K562 (cell line): ENCODE measurements at regions not wholly inside any gene's neighbourhood (a gene's known extent, or its start where the extent isn't known, plus 50 kb on each side); places are given as distances from the start of the nearest gene placed in this dataset.

Experiments used
- ATAC-seq: fragments of 200-7000 bp; cut with Tn5 transposase; 3 replicates; pipeline ENCODE4 v1.9.1; 2020; ENCODE audit warnings: moderate library complexity
- BruUV-seq: library from RNA; stranded (reverse); fragments of 400-500 nt; replicated peaks from 2 replicates; lab custom pipeline; 2021; lab: Mats Ljungman, UMichigan
- CTCF ChIA-PET: fragments of 300-600 bp; formaldehyde crosslinking; extraction: SDS; loops from one replicate; lab custom pipeline; 2021; ENCODE audit warnings: low intra/inter-chr PET ratio; lab: Yijun Ruan, JAX
- POLR2A ChIA-PET: fragments of 300-600, 350-650 bp; sonication (Branson Sonifier 250); formaldehyde crosslinking; extraction: SDS; loops from one replicate; lab custom pipeline; 2021; ENCODE audit warnings: antibody characterized with exemption, inconsistent platforms; lab: Yijun Ruan, JAX
- DNase-seq, 4 experiments: peaks; one replicate each; pipeline versions ENCODE4 v3.0.0 to v3.0.0-alpha.2; 2011 to 2018; ENCODE audit warnings: low spot score in 3 of 4, mixed read lengths in 3 of 4; ENCODE audit errors: extremely low read depth in 1 of 4
- FAIRE-seq: peaks from 2 replicates; lab custom pipeline; 2011; peaks lifted over from hg19 to GRCh38; lab: Jason Lieb, UNC
- H2AFZ ChIP-seq: 2 replicates; pipeline ENCODE4 v1.6.0; 2011; ENCODE audit warnings: low read depth, low read length, control low read depth, inconsistent platforms
- H3K27ac ChIP-seq: fragments of 200-600 bp; 3 replicates; pipeline ENCODE4 v1.8.0; 2011; ENCODE audit warnings: low read depth, mild to moderate bottlenecking, control low read depth, inconsistent platforms, low read length, moderate library complexity, mixed read lengths; ENCODE audit errors: extremely low read depth
- H3K27me3 ChIP-seq, 2 experiments: fragments of 300-600 bp in 1 of 2; 2 replicates in 1 of 2; 3 replicates in 1 of 2; pipeline versions ENCODE4 v1.6.0 to v1.8.0; 2011; ENCODE audit warnings: inconsistent platforms in 2 of 2, low read length in 2 of 2, mild to moderate bottlenecking in 1 of 2, mixed read lengths in 1 of 2, moderate library complexity in 1 of 2; ENCODE audit not compliant: control insufficient read depth in 2 of 2, insufficient read depth in 2 of 2
- H3K36me3 ChIP-seq: fragments of 300-600 bp; 3 replicates; pipeline ENCODE4 v1.8.0; 2011; ENCODE audit warnings: mild to moderate bottlenecking, low read length, inconsistent platforms; ENCODE audit not compliant: control insufficient read depth, insufficient read depth
- H3K4me1 ChIP-seq, 2 experiments: fragments of 200-600 bp in 1 of 2; replicated peaks in 1 of 2; 2 replicates in 1 of 2; 3 replicates in 1 of 2; pipeline versions ENCODE4 v1.5.1 to v1.8.0; 2011; ENCODE audit warnings: inconsistent platforms in 2 of 2, low read length in 2 of 2, mild to moderate bottlenecking in 1 of 2, mixed read lengths in 1 of 2, moderate library complexity in 1 of 2; ENCODE audit not compliant: control insufficient read depth in 2 of 2, insufficient read depth in 2 of 2
- H3K4me2 ChIP-seq: 2 replicates; pipeline ENCODE4 v1.6.1; 2011; ENCODE audit warnings: low read length, control low read depth, inconsistent platforms, mixed read lengths; ENCODE audit not compliant: insufficient read depth
- H3K4me3 ChIP-seq: fragments of 200-600 bp; sonication (generic), shearing (Covaris generic); 2 replicates; pipeline ENCODE4 v1.5.1; 2016; ENCODE audit warnings: control low read depth, inconsistent platforms
- H3K79me2 ChIP-seq: fragments of 200-600 bp; 3 replicates; pipeline ENCODE4 v1.8.0; 2011; ENCODE audit warnings: low read length, inconsistent platforms; ENCODE audit not compliant: control insufficient read depth, insufficient read depth
- H3K9ac ChIP-seq, 2 experiments: 2 replicates each; pipeline versions ENCODE4 v1.6.0 to v1.6.1; 2011; ENCODE audit warnings: low read depth in 2 of 2, low read length in 2 of 2, control low read depth in 1 of 2, inconsistent platforms in 1 of 2, mild to moderate bottlenecking in 1 of 2, mixed read lengths in 1 of 2; ENCODE audit not compliant: insufficient read depth in 1 of 2
- H3K9me1 ChIP-seq: one replicate; pipeline ENCODE4 v1.6.0; 2011; ENCODE audit warnings: inconsistent platforms, mild to moderate bottlenecking, low read length, moderate library complexity; ENCODE audit not compliant: control insufficient read depth, insufficient read depth
- H3K9me3 ChIP-seq: replicated peaks from 2 replicates; pipeline ENCODE4 v1.5.1; 2011; ENCODE audit warnings: low read depth, low read length, inconsistent platforms; ENCODE audit not compliant: control insufficient read depth, insufficient read depth
- H4K20me1 ChIP-seq: replicated peaks from 2 replicates; pipeline ENCODE4 v1.6.1; 2011; ENCODE audit warnings: low read length, inconsistent platforms, mixed read lengths; ENCODE audit not compliant: control insufficient read depth, insufficient read depth
- ADNP ChIP-seq: fragments of 200-800 bp; sonication (Bioruptor generic); IDR thresholded peaks from 2 replicates; pipeline ENCODE4 v1.6.1; 2016; ENCODE audit warnings: missing genetic modification characterization, missing compliant biosample characterization
- GABPA ChIP-seq: fragments of 200-800 bp; sonication (Bioruptor generic); conservative IDR thresholded peaks from 2 replicates; pipeline ENCODE4 v1.6.1; 2016; ENCODE audit warnings: low read depth, missing genetic modification characterization, missing compliant biosample characterization
- HDAC3 ChIP-seq: fragments of 450-650 bp; IDR thresholded peaks from 2 replicates; pipeline ENCODE4 v1.6.1; 2018; ENCODE audit warnings: borderline replicate concordance, mild to moderate bottlenecking, moderate library complexity; ENCODE audit not compliant: partially characterized antibody
- SETDB1 ChIP-seq: IDR thresholded peaks from one replicate; pipeline ENCODE4 v1.6.1; 2012; ENCODE audit warnings: low read length, control low read depth, inconsistent platforms
- SMARCB1 ChIP-seq: IDR thresholded peaks from 2 replicates; pipeline ENCODE4 v1.6.1; 2011; ENCODE audit warnings: improper control_type of control experiment, low read depth; ENCODE audit not compliant: insufficient read length
- TSC22D4 ChIP-seq: fragments of 450-650 bp; IDR thresholded peaks from 2 replicates; pipeline ENCODE4 v1.6.1; 2016; ENCODE audit warnings: missing genetic modification characterization, missing biosample characterization, control low read depth
- ZBTB1 ChIP-seq: sonication (generic); formaldehyde crosslinking; IDR thresholded peaks from 2 replicates; pipeline ENCODE4 v1.8.1; 2023; ENCODE audit warnings: missing genetic modification reagents, low read depth, mild to moderate bottlenecking, borderline replicate concordance
- ZNF584 ChIP-seq: fragments of 200-800 bp; sonication (Bioruptor generic); IDR thresholded peaks from 2 replicates; pipeline ENCODE4 v1.6.1; 2016; ENCODE audit warnings: low read depth, mild to moderate bottlenecking, missing genetic modification characterization, missing compliant biosample characterization
- WGBS: fragments of 100-300 bp; shearing (Covaris generic); methylation state at CpG from one replicate; pipeline ENCODE4 v1.1.6; 2016; ENCODE audit warnings: low coverage, mixed read lengths; ENCODE audit not compliant: insufficient coverage; ENCODE audit errors: missing lambda C conversion rate; 5-methylcytosine and 5-hydroxymethylcytosine counted together
- in situ Hi-C: fragments of 300-500 bp; cut with MboI; formaldehyde crosslinking; loops from 4 replicates; pipeline ENCODE4 v1.15.0; 2018; ENCODE audit warnings: inconsistent platforms, mixed read lengths
- intact Hi-C: fragments of 100-400 bp; cut with micrococcal nuclease; formaldehyde crosslinking; loops from 2 replicates; pipeline ENCODE4 v1.14.2; 2022
- TF ChIP-seq, protein P1 (sequence below): fragments of 200-600 bp; sonication (generic); IDR thresholded peaks from one replicate; pipeline ENCODE4 v1.6.1; 2012; ENCODE audit warnings: mild to moderate bottlenecking, low read depth, low read length, inconsistent platforms

DNA sequence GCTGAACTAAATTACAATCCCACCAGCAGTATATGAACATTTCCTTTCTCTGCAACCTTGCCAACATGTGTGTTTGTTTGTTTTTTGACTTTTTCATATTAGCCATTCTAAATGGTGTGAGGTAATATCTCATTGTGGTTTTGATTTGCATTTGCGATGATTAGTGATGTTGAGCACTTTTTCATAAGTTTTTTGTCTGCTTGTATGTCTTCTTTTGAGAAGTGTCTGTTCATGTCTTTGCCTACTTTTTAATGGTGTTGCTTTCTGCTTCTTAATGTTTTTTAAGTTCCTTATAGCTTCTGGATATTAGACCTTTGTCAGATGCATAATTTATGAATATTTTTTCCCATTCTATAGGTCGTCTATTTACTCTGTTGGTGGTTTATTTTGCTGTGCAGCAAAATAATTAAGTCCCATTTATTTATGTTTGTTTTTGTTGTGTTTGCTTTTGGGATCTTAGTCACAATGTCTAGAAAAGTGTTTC, 1262.9 kb downstream of the FSCB start:
- no peaks in the 10 kb centered on the region for H3K79me2 ChIP-seq
- DNase-seq = no peak
- no peak overlapping the region for H3K9ac ChIP-seq
- no peaks in the 10 kb centered on the region for H3K9me3 ChIP-seq
- no peak overlapping the region for H3K27ac ChIP-seq
- FAIRE-seq = no peak
- intact Hi-C loops (no loop called here), in situ Hi-C loops (no loop called here)
- no peaks in the 10 kb centered on the region for H3K27me3 ChIP-seq
- 0% methylated on average over 2 of the region's 2 CpGs for WGBS
- no peak overlapping the region for H3K4me2 ChIP-seq
- no peaks in the 10 kb centered on the region for H4K20me1 ChIP-seq
- no peaks in the 10 kb centered on the region for H3K9me1 ChIP-seq
- no peaks in the 10 kb centered on the region for H3K4me1 ChIP-seq
- H2AFZ ChIP-seq = no peak overlapping the region
- BruUV-seq = no TSS peak
- H3K36me3 ChIP-seq = no peaks in the 10 kb centered on the region
- no peak overlapping the region for H3K4me3 ChIP-seq
- ChIA-PET CTCF (no interaction called here), POLR2A (no interaction called here)
- TF ChIP-seq HDAC3 (no peak), ADNP (tag) (no peak), SETDB1 (no peak), GABPA (tag) (no peak), SMARCB1 (no peak), ZBTB1 (CRISPR knock-in tag) (no peak), TSC22D4 (tag) (no peak), ZNF584 (no peak)
- TF ChIP-seq, protein P1, sequence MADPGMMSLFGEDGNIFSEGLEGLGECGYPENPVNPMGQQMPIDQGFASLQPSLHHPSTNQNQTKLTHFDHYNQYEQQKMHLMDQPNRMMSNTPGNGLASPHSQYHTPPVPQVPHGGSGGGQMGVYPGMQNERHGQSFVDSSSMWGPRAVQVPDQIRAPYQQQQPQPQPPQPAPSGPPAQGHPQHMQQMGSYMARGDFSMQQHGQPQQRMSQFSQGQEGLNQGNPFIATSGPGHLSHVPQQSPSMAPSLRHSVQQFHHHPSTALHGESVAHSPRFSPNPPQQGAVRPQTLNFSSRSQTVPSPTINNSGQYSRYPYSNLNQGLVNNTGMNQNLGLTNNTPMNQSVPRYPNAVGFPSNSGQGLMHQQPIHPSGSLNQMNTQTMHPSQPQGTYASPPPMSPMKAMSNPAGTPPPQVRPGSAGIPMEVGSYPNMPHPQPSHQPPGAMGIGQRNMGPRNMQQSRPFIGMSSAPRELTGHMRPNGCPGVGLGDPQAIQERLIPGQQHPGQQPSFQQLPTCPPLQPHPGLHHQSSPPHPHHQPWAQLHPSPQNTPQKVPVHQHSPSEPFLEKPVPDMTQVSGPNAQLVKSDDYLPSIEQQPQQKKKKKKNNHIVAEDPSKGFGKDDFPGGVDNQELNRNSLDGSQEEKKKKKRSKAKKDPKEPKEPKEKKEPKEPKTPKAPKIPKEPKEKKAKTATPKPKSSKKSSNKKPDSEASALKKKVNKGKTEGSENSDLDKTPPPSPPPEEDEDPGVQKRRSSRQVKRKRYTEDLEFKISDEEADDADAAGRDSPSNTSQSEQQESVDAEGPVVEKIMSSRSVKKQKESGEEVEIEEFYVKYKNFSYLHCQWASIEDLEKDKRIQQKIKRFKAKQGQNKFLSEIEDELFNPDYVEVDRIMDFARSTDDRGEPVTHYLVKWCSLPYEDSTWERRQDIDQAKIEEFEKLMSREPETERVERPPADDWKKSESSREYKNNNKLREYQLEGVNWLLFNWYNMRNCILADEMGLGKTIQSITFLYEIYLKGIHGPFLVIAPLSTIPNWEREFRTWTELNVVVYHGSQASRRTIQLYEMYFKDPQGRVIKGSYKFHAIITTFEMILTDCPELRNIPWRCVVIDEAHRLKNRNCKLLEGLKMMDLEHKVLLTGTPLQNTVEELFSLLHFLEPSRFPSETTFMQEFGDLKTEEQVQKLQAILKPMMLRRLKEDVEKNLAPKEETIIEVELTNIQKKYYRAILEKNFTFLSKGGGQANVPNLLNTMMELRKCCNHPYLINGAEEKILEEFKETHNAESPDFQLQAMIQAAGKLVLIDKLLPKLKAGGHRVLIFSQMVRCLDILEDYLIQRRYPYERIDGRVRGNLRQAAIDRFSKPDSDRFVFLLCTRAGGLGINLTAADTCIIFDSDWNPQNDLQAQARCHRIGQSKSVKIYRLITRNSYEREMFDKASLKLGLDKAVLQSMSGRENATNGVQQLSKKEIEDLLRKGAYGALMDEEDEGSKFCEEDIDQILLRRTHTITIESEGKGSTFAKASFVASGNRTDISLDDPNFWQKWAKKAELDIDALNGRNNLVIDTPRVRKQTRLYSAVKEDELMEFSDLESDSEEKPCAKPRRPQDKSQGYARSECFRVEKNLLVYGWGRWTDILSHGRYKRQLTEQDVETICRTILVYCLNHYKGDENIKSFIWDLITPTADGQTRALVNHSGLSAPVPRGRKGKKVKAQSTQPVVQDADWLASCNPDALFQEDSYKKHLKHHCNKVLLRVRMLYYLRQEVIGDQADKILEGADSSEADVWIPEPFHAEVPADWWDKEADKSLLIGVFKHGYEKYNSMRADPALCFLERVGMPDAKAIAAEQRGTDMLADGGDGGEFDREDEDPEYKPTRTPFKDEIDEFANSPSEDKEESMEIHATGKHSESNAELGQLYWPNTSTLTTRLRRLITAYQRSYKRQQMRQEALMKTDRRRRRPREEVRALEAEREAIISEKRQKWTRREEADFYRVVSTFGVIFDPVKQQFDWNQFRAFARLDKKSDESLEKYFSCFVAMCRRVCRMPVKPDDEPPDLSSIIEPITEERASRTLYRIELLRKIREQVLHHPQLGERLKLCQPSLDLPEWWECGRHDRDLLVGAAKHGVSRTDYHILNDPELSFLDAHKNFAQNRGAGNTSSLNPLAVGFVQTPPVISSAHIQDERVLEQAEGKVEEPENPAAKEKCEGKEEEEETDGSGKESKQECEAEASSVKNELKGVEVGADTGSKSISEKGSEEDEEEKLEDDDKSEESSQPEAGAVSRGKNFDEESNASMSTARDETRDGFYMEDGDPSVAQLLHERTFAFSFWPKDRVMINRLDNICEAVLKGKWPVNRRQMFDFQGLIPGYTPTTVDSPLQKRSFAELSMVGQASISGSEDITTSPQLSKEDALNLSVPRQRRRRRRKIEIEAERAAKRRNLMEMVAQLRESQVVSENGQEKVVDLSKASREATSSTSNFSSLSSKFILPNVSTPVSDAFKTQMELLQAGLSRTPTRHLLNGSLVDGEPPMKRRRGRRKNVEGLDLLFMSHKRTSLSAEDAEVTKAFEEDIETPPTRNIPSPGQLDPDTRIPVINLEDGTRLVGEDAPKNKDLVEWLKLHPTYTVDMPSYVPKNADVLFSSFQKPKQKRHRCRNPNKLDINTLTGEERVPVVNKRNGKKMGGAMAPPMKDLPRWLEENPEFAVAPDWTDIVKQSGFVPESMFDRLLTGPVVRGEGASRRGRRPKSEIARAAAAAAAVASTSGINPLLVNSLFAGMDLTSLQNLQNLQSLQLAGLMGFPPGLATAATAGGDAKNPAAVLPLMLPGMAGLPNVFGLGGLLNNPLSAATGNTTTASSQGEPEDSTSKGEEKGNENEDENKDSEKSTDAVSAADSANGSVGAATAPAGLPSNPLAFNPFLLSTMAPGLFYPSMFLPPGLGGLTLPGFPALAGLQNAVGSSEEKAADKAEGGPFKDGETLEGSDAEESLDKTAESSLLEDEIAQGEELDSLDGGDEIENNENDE = no peak
- ATAC-seq = no peak
